Lung (tissue), 11 donors: ENCODE measurements at regions not wholly inside any gene's neighbourhood (a gene's known extent, or its start where the extent isn't known, plus 50 kb on each side); places are given as distances from the start of the nearest gene placed in this dataset.

Experiments
- ATAC-seq: fragments of 200-7000 bp; cut with Tn5 transposase; one replicate; pipeline ENCODE4 v1.9.1; 2020; ENCODE audit warnings: moderate number of reproducible peaks; ENCODE audit not compliant: insufficient read depth, low FRiP score
- DNase-seq, 3 donors: peaks; one replicate each; pipeline ENCODE4 v3.0.0-alpha.2; 2013 to 2017
- H3K27ac ChIP-seq, 2 donors: one replicate each; pipeline ENCODE4 v1.5.1; 2013; ENCODE audit warnings: mild to moderate bottlenecking in 2 of 2, moderate library complexity in 2 of 2, control low read depth in 1 of 2, inconsistent platforms in 1 of 2, low read depth in 1 of 2, low read length in 1 of 2
- H3K27me3 ChIP-seq, 3 donors: one replicate each; pipeline ENCODE4 v1.5.1; 2013; ENCODE audit warnings: low read length in 2 of 3; ENCODE audit not compliant: control insufficient read depth in 3 of 3, insufficient read depth in 3 of 3
- H3K36me3 ChIP-seq, 4 donors: one replicate each; pipeline ENCODE4 v1.5.1; 2013; ENCODE audit warnings: low read length in 4 of 4, mild to moderate bottlenecking in 1 of 4, moderate library complexity in 1 of 4; ENCODE audit not compliant: control insufficient read depth in 4 of 4, insufficient read depth in 4 of 4
- H3K4me1 ChIP-seq, 5 donors: one replicate each; pipeline ENCODE4 v1.5.1; 2013; ENCODE audit warnings: low read length in 5 of 5, mild to moderate bottlenecking in 2 of 5, moderate library complexity in 1 of 5; ENCODE audit not compliant: control insufficient read depth in 5 of 5, insufficient read depth in 5 of 5
- H3K4me3 ChIP-seq: one replicate; pipeline ENCODE4 v1.5.1; 2013; ENCODE audit warnings: mild to moderate bottlenecking, control low read depth, moderate library complexity
- H3K9ac ChIP-seq, 2 donors: one replicate each; pipeline ENCODE4 v1.5.1; 2013; ENCODE audit warnings: low read length in 2 of 2, control low read depth in 1 of 2; ENCODE audit not compliant: insufficient read depth in 1 of 2
- H3K9me3 ChIP-seq, 4 donors: one replicate each; pipeline ENCODE4 v1.5.1; 2013; ENCODE audit warnings: low read length in 3 of 4, mild to moderate bottlenecking in 1 of 4, moderate library complexity in 1 of 4; ENCODE audit not compliant: control insufficient read depth in 4 of 4, insufficient read depth in 3 of 4
- CTCF ChIP-seq: IDR thresholded peaks from 2 replicates; pipeline ENCODE4 v1.5.1; 2012; ENCODE audit warnings: mild to moderate bottlenecking; ENCODE audit errors: control extremely low read depth, extremely low read depth
- WGBS, 2 donors: extraction: QIAGEN DNeasy Blood & Tissue Kit; methylation state at CpG; one replicate each; pipeline ENCODE4 v1.1.7; 2013; 5-methylcytosine and 5-hydroxymethylcytosine counted together
- donor health status: control.
- donor health status: control.
- donor health status: Bipolar disorder and iron deficiency.
- donor health status: healthy.
- donor health status: DM: yes; HTN: yes; CAD: no.

DNA sequence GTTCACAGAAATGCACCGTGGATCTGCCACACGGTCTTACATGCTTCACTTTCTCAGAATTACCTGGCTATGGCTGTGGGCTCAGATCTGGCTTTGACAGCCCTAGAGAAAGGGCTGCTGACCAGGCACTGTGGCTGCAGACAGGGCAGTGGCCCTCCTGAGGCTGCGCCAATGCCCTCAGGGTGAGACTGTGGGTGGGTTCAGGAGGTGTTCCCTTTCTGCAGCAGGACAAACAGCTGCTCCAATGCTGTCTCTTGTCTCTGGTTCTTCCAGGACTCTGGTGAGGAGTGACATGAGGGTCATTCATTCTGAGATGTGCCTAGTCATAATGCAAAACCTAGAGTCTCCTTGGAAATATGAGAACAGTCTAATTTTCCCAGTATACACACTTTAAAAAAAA is 90.5 kb upstream of the SMIM21 start:
- Histone ChIP-seq H3K9ac (no peak overlapping the region), H3K27ac (no peak overlapping the region), H3K9me3 (peaks cover 0 to 17% (median 3%) of the 10 kb centered on the region in 4 donors), H3K36me3 (no peaks in the 10 kb centered on the region), H3K27me3 (no peaks in the 10 kb centered on the region), H3K4me1 (no peaks in the 10 kb centered on the region), H3K4me3 (no peak overlapping the region)
- no peak for TF ChIP-seq CTCF
- 94 to 96% methylated on average over 3 of the region's 3 CpGs for WGBS, 2 donors
- DNase-seq (no peak), ATAC-seq (no peak)

DNA sequence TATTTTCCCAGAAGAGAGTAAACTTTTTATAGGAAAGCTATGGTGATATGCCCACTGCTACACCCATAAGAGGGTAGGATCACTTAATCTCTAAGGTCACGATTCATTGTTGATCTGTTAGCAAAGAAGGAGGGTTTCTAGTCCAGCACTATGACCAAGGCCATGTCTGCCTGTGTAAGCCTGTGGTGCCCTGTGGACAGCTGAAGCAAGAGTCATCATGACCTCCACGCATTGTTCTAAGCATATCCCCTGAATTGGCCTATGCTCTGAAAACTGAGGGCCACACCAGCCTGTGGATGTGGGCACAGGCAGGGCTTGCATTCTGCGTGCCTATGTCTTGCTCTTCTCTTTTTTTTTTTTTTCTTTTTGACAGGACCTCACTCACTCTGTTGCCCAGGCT is 89.8 kb upstream of the SMIM21 start:
- H3K4me1 ChIP-seq: no peaks in the 10 kb centered on the region
- DNase-seq (no peak), ATAC-seq (no peak)
- WGBS, 2 donors: 94 to 95% methylated on average over 3 of the region's 3 CpGs
- H3K4me3 ChIP-seq: no peak overlapping the region
- no peaks in the 10 kb centered on the region for H3K27me3 ChIP-seq
- TF ChIP-seq CTCF: no peak
- H3K9ac ChIP-seq: no peak overlapping the region
- H3K9me3 ChIP-seq: peaks cover 0 to 17% (median 3%) of the 10 kb centered on the region in 4 donors
- H3K27ac ChIP-seq: no peak overlapping the region
- H3K36me3 ChIP-seq: no peaks in the 10 kb centered on the region

- TF ChIP-seq CTCF: no peak
- Histone ChIP-seq H3K27ac (no peak overlapping the region), H3K4me3 (no peak overlapping the region), H3K27me3 (peaks cover 0 to under 1% (median 0%) of the 10 kb centered on the region in 3 donors), H3K4me1 (no peaks in the 10 kb centered on the region), H3K36me3 (no peaks in the 10 kb centered on the region), H3K9me3 (peaks cover 0 to 5% (median 1%) of the 10 kb centered on the region in 4 donors), H3K9ac (no peak overlapping the region)
- no peak for ATAC-seq
- DNase-seq: no peak
- WGBS, 2 donors: 76 to 83% methylated on average over 5 of the region's 5 CpGs
Observed at GRCh38 chr18:75507636-75508035, 80.1 kb upstream of the SMIM21 start.

- Histone ChIP-seq H3K27ac (no peak overlapping the region), H3K9ac (no peak overlapping the region), H3K36me3 (no peaks in the 10 kb centered on the region), H3K4me3 (no peak overlapping the region), H3K4me1 (no peaks in the 10 kb centered on the region), H3K27me3 (peaks cover 0 to 2% (median 0%) of the 10 kb centered on the region in 3 donors), H3K9me3 (peaks cover 0 to 5% (median 1%) of the 10 kb centered on the region in 4 donors)
- TF ChIP-seq CTCF: no peak
- no peak for DNase-seq
- no peak for ATAC-seq
- WGBS, 2 donors: 79 to 93% methylated on average over 7 of the region's 7 CpGs
Observed at GRCh38 chr18:75506913-75507312, 79.4 kb upstream of the SMIM21 start.
